Lower leg skin (tissue), 4 donors: ENCODE measurements at regions not wholly inside any gene's neighbourhood (a gene's known extent, or its start where the extent isn't known, plus 50 kb on each side); places are given as distances from the start of the nearest gene placed in this dataset.

Experiments used
- DNase-seq, 2 donors: peaks; one replicate each; pipeline ENCODE4 v3.0.0-alpha.2; 2019; ENCODE audit warnings: low spot score in 2 of 2
- H3K4me3 ChIP-seq: fragments of 200-600 bp; sonication (generic); 2 replicates; pipeline ENCODE4 v1.5.1; 2017; ENCODE audit warnings: mild to moderate bottlenecking, low read depth; ENCODE audit not compliant: poor library complexity, severe bottlenecking
- POLR2A ChIP-seq, 2 donors: fragments of 450-650 bp; IDR thresholded peaks; one replicate each; pipeline ENCODE4 v1.6.1; 2016 to 2017; ENCODE audit warnings: antibody characterized with exemption in 2 of 2, mild to moderate bottlenecking in 1 of 2, moderate library complexity in 1 of 2
- WGBS, 2 donors: methylation state at CpG; one replicate each; pipeline ENCODE4 v1.1.5; 2018; 5-methylcytosine and 5-hydroxymethylcytosine counted together
- intact Hi-C: fragments of 100-400 bp; cut with DNase I; formaldehyde crosslinking; loops from one replicate; pipeline ENCODE4 v1.15.0; 2023; ENCODE audit warnings: low total_unique reads
- TF ChIP-seq, protein P1 (sequence below), 3 donors: fragments of 450-650 bp; IDR thresholded peaks; one replicate each; pipeline ENCODE4 v1.5.1; 2016; ENCODE audit warnings: antibody characterized with exemption in 3 of 3, mild to moderate bottlenecking in 3 of 3, moderate library complexity in 2 of 3

DNA sequence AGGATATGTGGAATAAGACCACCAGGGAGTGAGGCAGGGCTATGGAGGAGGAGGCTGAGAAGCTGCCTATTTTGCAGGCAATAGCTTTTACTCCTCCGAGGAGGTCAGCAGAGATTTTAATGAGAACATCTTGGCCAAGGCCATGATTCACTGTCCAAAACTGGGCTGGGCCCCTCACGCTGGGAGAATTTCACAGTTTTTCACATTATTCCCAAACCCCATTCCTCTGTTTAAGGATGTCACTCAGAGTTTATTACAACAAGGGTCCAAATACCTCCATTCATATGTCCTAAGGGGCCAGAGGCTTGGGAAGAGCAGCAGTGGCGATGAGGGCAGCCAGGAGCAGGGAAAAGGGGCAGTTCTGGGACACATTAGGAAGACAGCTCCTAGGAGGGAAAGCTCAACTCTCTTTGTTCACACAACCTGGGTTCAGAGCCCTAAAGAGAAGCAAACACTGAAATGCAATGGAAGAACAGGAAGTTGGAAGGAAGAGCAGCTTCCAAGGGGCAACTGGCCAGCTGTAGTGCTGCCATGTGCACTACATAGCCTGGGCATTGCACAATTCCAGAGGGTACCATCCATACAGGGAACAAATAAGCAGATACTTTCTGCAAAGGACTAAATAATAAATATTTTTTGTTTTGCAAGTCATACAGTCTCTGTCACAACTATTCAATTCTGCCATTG lies 283.2 kb downstream of the NUAK1 start:
- DNase-seq: no peak
- no peak overlapping the region for H3K4me3 ChIP-seq
- 61 to 79% methylated on average over 3 of the region's 3 CpGs for WGBS, 2 donors
- TF ChIP-seq, protein P1, sequence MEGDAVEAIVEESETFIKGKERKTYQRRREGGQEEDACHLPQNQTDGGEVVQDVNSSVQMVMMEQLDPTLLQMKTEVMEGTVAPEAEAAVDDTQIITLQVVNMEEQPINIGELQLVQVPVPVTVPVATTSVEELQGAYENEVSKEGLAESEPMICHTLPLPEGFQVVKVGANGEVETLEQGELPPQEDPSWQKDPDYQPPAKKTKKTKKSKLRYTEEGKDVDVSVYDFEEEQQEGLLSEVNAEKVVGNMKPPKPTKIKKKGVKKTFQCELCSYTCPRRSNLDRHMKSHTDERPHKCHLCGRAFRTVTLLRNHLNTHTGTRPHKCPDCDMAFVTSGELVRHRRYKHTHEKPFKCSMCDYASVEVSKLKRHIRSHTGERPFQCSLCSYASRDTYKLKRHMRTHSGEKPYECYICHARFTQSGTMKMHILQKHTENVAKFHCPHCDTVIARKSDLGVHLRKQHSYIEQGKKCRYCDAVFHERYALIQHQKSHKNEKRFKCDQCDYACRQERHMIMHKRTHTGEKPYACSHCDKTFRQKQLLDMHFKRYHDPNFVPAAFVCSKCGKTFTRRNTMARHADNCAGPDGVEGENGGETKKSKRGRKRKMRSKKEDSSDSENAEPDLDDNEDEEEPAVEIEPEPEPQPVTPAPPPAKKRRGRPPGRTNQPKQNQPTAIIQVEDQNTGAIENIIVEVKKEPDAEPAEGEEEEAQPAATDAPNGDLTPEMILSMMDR (IDR thresholded peaks at IDR 0.05): no peak
- no peak for TF ChIP-seq POLR2A (IDR thresholded peaks at IDR 0.05)
- intact Hi-C loops: no loop called here

DNA sequence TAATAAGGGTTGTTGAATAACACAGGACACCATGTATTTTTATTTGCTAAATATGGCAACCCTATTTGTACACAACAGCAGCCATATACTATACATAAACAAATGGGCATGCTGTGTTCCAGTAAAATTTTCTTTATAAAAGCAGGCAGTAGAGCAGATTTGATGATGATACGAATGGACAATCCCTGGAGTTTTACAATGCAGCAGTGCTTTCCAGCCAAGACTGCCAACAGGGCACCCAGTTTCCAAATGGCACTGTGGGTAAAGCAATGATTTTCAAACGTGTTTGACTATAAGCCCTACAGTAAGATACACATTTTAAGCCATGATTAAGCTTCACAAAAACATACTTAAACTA lies 282.7 kb downstream of the NUAK1 start:
- H3K4me3 ChIP-seq: no peak overlapping the region
- intact Hi-C loops: no loop called here
- DNase-seq: no peak
- TF ChIP-seq POLR2A (IDR thresholded peaks at IDR 0.05): no peak
- WGBS, 2 donors: 76 to 81% methylated on average over 2 of the region's 2 CpGs

DNA sequence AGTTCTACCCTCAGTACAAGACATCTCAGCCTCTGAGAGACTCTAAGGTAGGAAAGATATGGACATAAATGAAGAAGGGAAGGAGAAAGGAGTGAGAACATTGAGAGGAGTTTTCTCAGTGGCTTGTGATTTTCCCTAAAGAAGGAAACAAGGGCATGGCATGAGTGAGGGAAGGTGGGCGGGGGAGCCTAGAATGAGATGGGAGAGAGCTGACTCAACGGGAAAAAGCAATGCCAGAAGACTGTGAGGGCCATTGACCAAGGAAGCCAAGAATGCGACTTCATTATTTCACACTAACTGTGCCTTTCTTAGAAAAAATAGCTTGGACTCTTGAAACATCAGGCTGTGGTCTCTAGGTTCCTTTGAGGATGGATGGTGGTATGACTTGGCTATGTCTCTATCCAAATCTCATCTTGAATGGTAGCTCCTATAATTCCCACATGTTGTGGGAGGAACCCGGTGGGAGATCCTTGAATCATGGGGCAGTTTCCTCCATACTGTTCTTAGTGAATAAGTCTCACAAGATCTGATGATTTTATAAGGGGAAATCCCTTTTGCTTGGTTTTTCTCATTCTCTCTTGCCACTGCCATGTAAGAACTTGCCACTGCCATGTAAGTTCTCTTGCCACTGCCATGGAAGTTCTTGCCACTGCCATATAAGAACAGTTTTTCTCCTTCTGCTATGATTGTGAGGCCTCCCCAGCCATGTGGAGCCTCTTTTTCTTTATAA lies 279.6 kb downstream of the NUAK1 start:
- 63 to 66% methylated on average over 4 of the region's 4 CpGs for WGBS, 2 donors
- H3K4me3 ChIP-seq: no peak overlapping the region
- no peak for DNase-seq
- TF ChIP-seq, protein P1 (IDR thresholded peaks at IDR 0.05): no peak
- TF ChIP-seq POLR2A (IDR thresholded peaks at IDR 0.05): no peak
- intact Hi-C loops: no loop called here

DNA sequence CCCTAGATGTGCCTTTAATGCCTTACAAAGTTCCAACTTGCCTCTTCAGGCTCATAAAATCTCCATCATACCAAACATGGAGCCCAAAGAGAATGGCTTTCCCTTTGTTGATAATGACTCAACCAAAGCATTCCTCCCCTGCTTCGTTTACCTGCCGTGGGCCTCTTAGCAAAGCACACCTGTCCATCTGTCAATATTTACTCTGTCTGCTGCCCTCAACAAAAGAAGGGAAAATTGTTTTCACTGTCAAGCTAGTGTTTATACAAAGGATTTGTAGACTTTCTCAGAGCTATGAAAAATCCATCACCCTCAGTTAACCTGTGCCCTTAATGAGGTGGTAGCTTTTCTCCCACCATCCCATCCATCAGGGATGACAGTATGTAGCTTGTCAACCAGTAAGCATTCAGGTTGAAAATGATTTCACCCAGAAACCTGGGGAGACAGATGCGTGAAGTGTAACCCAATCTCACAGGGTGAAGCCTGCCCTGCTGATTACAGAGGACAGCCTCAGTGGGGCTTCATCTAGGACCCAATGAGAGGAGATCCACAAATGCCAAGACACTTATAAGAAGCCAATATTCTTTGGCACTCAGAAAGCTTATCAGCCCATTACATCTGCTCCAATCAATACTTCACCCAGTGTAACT lies 278.1 kb downstream of the NUAK1 start:
- WGBS, 2 donors: 88 to 90% methylated on average over 3 of the region's 3 CpGs
- no peak overlapping the region for H3K4me3 ChIP-seq
- intact Hi-C loops: no loop called here
- no peak for DNase-seq
- TF ChIP-seq, protein P1 (IDR thresholded peaks at IDR 0.05): no peak
- TF ChIP-seq POLR2A (IDR thresholded peaks at IDR 0.05): no peak

DNA sequence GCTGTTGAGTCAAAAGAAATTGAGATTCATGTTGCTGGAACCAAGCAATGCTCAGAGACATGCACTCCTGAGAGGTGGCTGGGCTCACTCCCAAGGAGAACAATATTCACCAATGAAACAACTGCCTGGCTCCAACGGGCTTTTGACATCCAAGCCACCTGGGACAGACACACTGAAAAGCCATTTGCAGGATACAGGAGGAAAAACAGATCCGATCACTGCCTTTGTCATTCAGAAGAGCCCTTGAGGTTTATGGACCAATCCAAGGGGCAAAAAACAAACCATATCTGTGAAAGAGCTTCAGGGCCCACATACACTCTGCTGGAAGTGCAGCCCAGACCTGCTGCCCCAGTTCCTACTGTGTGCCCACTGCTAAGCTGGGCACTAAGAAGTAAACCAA lies 277.5 kb downstream of the NUAK1 start:
- TF ChIP-seq, protein P1 (IDR thresholded peaks at IDR 0.05): no peak
- no peak for TF ChIP-seq POLR2A (IDR thresholded peaks at IDR 0.05)
- WGBS, 2 donors: 77 to 83% methylated on average over 2 of the region's 2 CpGs
- intact Hi-C loops: no loop called here
- DNase-seq: no peak
- H3K4me3 ChIP-seq: no peak overlapping the region

DNA sequence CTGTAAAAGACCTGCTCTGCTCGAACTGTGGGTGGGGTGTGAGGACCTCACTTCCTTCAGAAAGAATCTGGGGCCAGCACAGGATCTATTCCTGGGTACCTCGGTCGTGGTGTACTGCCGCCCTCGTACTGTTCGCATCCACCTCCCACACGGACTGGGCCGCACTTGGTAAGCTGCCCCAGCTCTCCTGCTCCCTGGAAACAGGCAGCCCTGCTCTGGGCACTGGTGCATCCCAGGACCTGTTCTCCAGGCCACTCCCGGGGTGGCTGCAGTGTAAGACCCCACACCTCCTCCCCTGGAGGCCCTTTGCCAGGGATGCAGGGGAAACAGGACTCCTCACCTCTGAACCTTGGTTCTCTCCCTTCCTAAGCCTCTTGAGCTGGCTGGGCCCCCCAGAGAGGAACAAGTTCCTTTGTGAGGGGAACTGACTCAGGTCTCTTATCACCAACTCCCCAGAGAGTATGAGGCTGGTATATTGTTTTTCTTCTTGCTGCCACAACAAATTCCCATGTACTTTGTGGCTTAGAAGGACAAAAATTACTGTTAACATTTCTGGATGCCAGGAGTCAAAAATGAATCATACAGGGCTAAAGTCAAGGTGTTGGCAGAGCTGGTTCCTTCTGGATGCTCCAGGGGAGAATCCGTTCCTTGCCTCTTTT lies 276.5 kb downstream of the NUAK1 start:
- TF ChIP-seq POLR2A (IDR thresholded peaks at IDR 0.05): no peak
- TF ChIP-seq, protein P1 (IDR thresholded peaks at IDR 0.05): no peak
- WGBS, 2 donors: 94% methylated on average over 10 of the region's 10 CpGs
- DNase-seq: no peak
- no peak overlapping the region for H3K4me3 ChIP-seq
- intact Hi-C loops: no loop called here
